HEK293 (cell line): ENCODE measurements at regions not wholly inside any gene's neighbourhood (a gene's known extent, or its start where the extent isn't known, plus 50 kb on each side); places are given as distances from the start of the nearest gene placed in this dataset.

ENCODE experiments used
- CTCF ChIA-PET: fragments of 350-600 bp; formaldehyde crosslinking; extraction: SDS; loops from one replicate; lab custom pipeline; 2021; ENCODE audit warnings: antibody characterized with exemption; lab: Yijun Ruan, JAX
- POLR2A ChIA-PET: fragments of 300-600 bp; formaldehyde crosslinking; extraction: SDS; loops from one replicate; lab custom pipeline; 2020; ENCODE audit warnings: antibody characterized with exemption, inconsistent platforms; lab: Yijun Ruan, JAX
- H3K27ac ChIP-seq: fragments of 200-500 bp; sonication (Bioruptor generic); 2 replicates; pipeline ENCODE4 v1.5.1; 2014; ENCODE audit warnings: low read depth, low read length, control low read depth, inconsistent platforms; ENCODE audit errors: extremely low read depth
- H3K36me3 ChIP-seq, 2 experiments: fragments of 200-500 bp in 1 of 2; sonication (Bioruptor generic) in 1 of 2; 1 replicate in 1 of 2; 2 replicates in 1 of 2; pipeline ENCODE4 v1.5.1; 2014 to 2017; ENCODE audit warnings: inconsistent platforms in 2 of 2, low read length in 2 of 2; ENCODE audit not compliant: control insufficient read depth in 2 of 2, insufficient read depth in 1 of 2
- H3K4me1 ChIP-seq: fragments of 200-500 bp; sonication (Bioruptor generic); 2 replicates; pipeline ENCODE4 v1.5.1; 2014; ENCODE audit warnings: mild to moderate bottlenecking, low read length, inconsistent platforms; ENCODE audit not compliant: control insufficient read depth, insufficient read depth
- H3K4me3 ChIP-seq: 2 replicates; pipeline ENCODE4 v1.5.1; 2011; ENCODE audit warnings: low read depth, mild to moderate bottlenecking, control low read depth, low read length, moderate library complexity
- H3K9me3 ChIP-seq: fragments of 200-500 bp; sonication (Bioruptor generic); 2 replicates; pipeline ENCODE4 v1.5.1; 2014; ENCODE audit warnings: low read depth, low read length, inconsistent platforms; ENCODE audit not compliant: control insufficient read depth, insufficient read depth
- EGR2 ChIP-seq: fragments of 450-650 bp; formaldehyde crosslinking; IDR thresholded peaks from 2 replicates; pipeline ENCODE4 v1.5.1; 2016; ENCODE audit warnings: low read depth, missing biosample characterization, missing genetic modification characterization
- MEIS1 ChIP-seq: sonication (generic); formaldehyde crosslinking; IDR thresholded peaks from 2 replicates; pipeline ENCODE4 v1.8.1; 2022; ENCODE audit warnings: missing genetic modification reagents, mild to moderate bottlenecking, borderline replicate concordance
- PBX3 ChIP-seq: sonication (generic); formaldehyde crosslinking; IDR thresholded peaks from 2 replicates; pipeline ENCODE4 v1.8.1; 2022; ENCODE audit warnings: mild to moderate bottlenecking, moderate library complexity, missing genetic modification reagents
- SCRT2 ChIP-seq: fragments of 450-650 bp; formaldehyde crosslinking; IDR thresholded peaks from 2 replicates; pipeline ENCODE4 v1.5.1; 2016; ENCODE audit warnings: missing biosample characterization, missing genetic modification characterization
- TCF7L2 ChIP-seq: IDR thresholded peaks from 2 replicates; pipeline ENCODE4 v1.6.1; 2011; ENCODE audit warnings: low read depth, mild to moderate bottlenecking, inconsistent platforms, low read length, moderate library complexity, borderline replicate concordance
- ZFHX2 ChIP-seq: fragments of 450-650 bp; formaldehyde crosslinking; conservative IDR thresholded peaks from 2 replicates; pipeline ENCODE4 v1.5.1; 2016; ENCODE audit warnings: missing biosample characterization, missing genetic modification characterization
- ZNF155 ChIP-seq: fragments of 450-650 bp; formaldehyde crosslinking; IDR thresholded peaks from 2 replicates; pipeline ENCODE4 v1.5.1; 2016; ENCODE audit warnings: missing biosample characterization, missing genetic modification characterization
- ZNF239 ChIP-seq: fragments of 450-650 bp; formaldehyde crosslinking; IDR thresholded peaks from 2 replicates; pipeline ENCODE4 v1.5.1; 2016; ENCODE audit warnings: missing biosample characterization, missing genetic modification characterization
- ZNF274 ChIP-seq, 2 experiments: fragments of 200-500 bp in 1 of 2; fragments of 450-650 bp in 1 of 2; sonication (Bioruptor generic) in 1 of 2; formaldehyde crosslinking in 1 of 2; IDR thresholded peaks; 2 replicates each; pipeline versions ENCODE4 v1.5.1 to v1.6.1; 2014 to 2016; ENCODE audit warnings: borderline replicate concordance in 1 of 2, inconsistent platforms in 1 of 2, low read length in 1 of 2, missing biosample characterization in 1 of 2, missing genetic modification characterization in 1 of 2
- ZNF280C ChIP-seq: fragments of 450-650 bp; formaldehyde crosslinking; IDR thresholded peaks from 2 replicates; pipeline ENCODE4 v1.5.1; 2016; ENCODE audit warnings: missing biosample characterization, missing genetic modification characterization
- ZNF280D ChIP-seq: fragments of 450-650 bp; formaldehyde crosslinking; IDR thresholded peaks from 2 replicates; pipeline ENCODE4 v1.5.1; 2016; ENCODE audit warnings: missing biosample characterization, missing genetic modification characterization
- ZNF350 ChIP-seq: fragments of 450-650 bp; formaldehyde crosslinking; IDR thresholded peaks from 2 replicates; pipeline ENCODE4 v1.5.0; 2017; ENCODE audit warnings: missing biosample characterization, mild to moderate bottlenecking, missing genetic modification characterization
- ZNF354C ChIP-seq: fragments of 450-650 bp; formaldehyde crosslinking; IDR thresholded peaks from 2 replicates; pipeline ENCODE4 v1.5.1; 2016; ENCODE audit warnings: missing biosample characterization, missing genetic modification characterization, low read depth, borderline replicate concordance
- ZNF394 ChIP-seq: fragments of 450-650 bp; formaldehyde crosslinking; IDR thresholded peaks from 2 replicates; pipeline ENCODE4 v1.5.1; 2016; ENCODE audit warnings: missing biosample characterization, missing genetic modification characterization, mild to moderate bottlenecking, moderate library complexity, borderline replicate concordance
- ZNF623 ChIP-seq: fragments of 450-650 bp; formaldehyde crosslinking; IDR thresholded peaks from 2 replicates; pipeline ENCODE4 v1.5.1; 2016; ENCODE audit warnings: missing biosample characterization, missing genetic modification characterization
- ZNF658 ChIP-seq: fragments of 450-650 bp; formaldehyde crosslinking; IDR thresholded peaks from 2 replicates; pipeline ENCODE4; 2016; ENCODE audit warnings: missing biosample characterization, missing genetic modification characterization
- ZSCAN4 ChIP-seq: fragments of 450-650 bp; formaldehyde crosslinking; IDR thresholded peaks from 2 replicates; pipeline ENCODE4 v1.5.1; 2017; ENCODE audit warnings: missing biosample characterization, missing genetic modification characterization

GRCh38 chr10:78550090-78550489, 516.4 kb downstream of the RPS24 start (continued):
- TF ChIP-seq ZNF280C (tag by site-specific recombination) (no peak), ZNF239 (tag by site-specific recombination) (no peak)

- CTCF ChIA-PET: no interaction called here
- no peak overlapping the region for H3K27ac ChIP-seq
- POLR2A ChIA-PET: no interaction called here
- H3K4me3 ChIP-seq: no peak overlapping the region
- H3K9me3 ChIP-seq: no peaks in the 10 kb centered on the region
- H3K36me3 ChIP-seq: no peaks in the 10 kb centered on the region
- TF ChIP-seq ZNF623 (tag by site-specific recombination): no peak
- peaks cover 9% of the 10 kb centered on the region for H3K4me1 ChIP-seq
Observed at GRCh38 chr10:78550716-78551115, 517.1 kb downstream of the RPS24 start.

GRCh38 chr10:78551184-78552005, 517.4 kb upstream of the ZMIZ1 start:
- ChIA-PET POLR2A (no interaction called here), CTCF (interaction anchor here (0.7 kb wide), 1 partner anchor 14 kb away, joined by 3 read pairs; no protein-coding TSS in a partner anchor)
- no peak overlapping the region for H3K4me3 ChIP-seq
- H3K9me3 ChIP-seq: no peaks in the 10 kb centered on the region
- no peaks in the 10 kb centered on the region for H3K36me3 ChIP-seq
- H3K27ac ChIP-seq: no peak overlapping the region
- peaks cover 9% of the 10 kb centered on the region for H3K4me1 ChIP-seq
- TF ChIP-seq EGR2 (tag by site-specific recombination): peak; percentile 52; the same call in 1 of the 2 replicates
- peak; percentile 28; the same call in 1 of the 2 replicates for TF ChIP-seq TCF7L2
- TF ChIP-seq ZFHX2 (tag by site-specific recombination): 0 out of 2 replicates have a peak, but pooled peaks have one; percentile 10
- no peak for TF ChIP-seq ZNF354C (tag by site-specific recombination)

GRCh38 chr10:78552261-78552811, 516.4 kb upstream of the ZMIZ1 start:
- CTCF ChIA-PET: interaction anchor here (1.4 kb wide), 1 partner anchor 248 kb away, joined by 4 read pairs; no protein-coding TSS in a partner anchor
- Histone ChIP-seq H3K4me1 (peaks cover 9% of the 10 kb centered on the region), H3K4me3 (no peak overlapping the region), H3K36me3 (no peaks in the 10 kb centered on the region), H3K9me3 (no peaks in the 10 kb centered on the region), H3K27ac (no peak overlapping the region)
- POLR2A ChIA-PET: no interaction called here
- TF ChIP-seq ZNF350 (tag by site-specific recombination): no peak
- TF ChIP-seq ZNF394 (tag by site-specific recombination): no peak
- no peak for TF ChIP-seq PBX3 (CRISPR knock-in tag)
- TF ChIP-seq SCRT2: no peak
- no peak for TF ChIP-seq TCF7L2
- TF ChIP-seq ZNF274 (IDR thresholded peaks at IDR 0.05; ENCODE audit: low read length): no peak
- TF ChIP-seq ZNF274 (tag by site-specific recombination; IDR thresholded peaks at IDR 0.05; ENCODE audit: borderline replicate concordance): no peak
- TF ChIP-seq ZNF658 (tag by site-specific recombination): no peak
- no peak for TF ChIP-seq ZSCAN4 (tag by site-specific recombination)
- TF ChIP-seq ZNF280D (tag by site-specific recombination): no peak
- no peak for TF ChIP-seq MEIS1
- no peak for TF ChIP-seq ZNF155
